Lung (tissue), 11 donors: ENCODE measurements at regions not wholly inside any gene's neighbourhood (a gene's known extent, or its start where the extent isn't known, plus 50 kb on each side); places are given as distances from the start of the nearest gene placed in this dataset.

ENCODE experiments used
- ATAC-seq: fragments of 200-7000 bp; cut with Tn5 transposase; one replicate; pipeline ENCODE4 v1.9.1; 2020; ENCODE audit warnings: moderate number of reproducible peaks; ENCODE audit not compliant: insufficient read depth, low FRiP score
- DNase-seq, 3 donors: peaks; one replicate each; pipeline ENCODE4 v3.0.0-alpha.2; 2013 to 2017
- H3K27ac ChIP-seq, 2 donors: one replicate each; pipeline ENCODE4 v1.5.1; 2013; ENCODE audit warnings: mild to moderate bottlenecking in 2 of 2, moderate library complexity in 2 of 2, control low read depth in 1 of 2, inconsistent platforms in 1 of 2, low read depth in 1 of 2, low read length in 1 of 2
- H3K27me3 ChIP-seq, 3 donors: one replicate each; pipeline ENCODE4 v1.5.1; 2013; ENCODE audit warnings: low read length in 2 of 3; ENCODE audit not compliant: control insufficient read depth in 3 of 3, insufficient read depth in 3 of 3
- H3K36me3 ChIP-seq, 4 donors: one replicate each; pipeline ENCODE4 v1.5.1; 2013; ENCODE audit warnings: low read length in 4 of 4, mild to moderate bottlenecking in 1 of 4, moderate library complexity in 1 of 4; ENCODE audit not compliant: control insufficient read depth in 4 of 4, insufficient read depth in 4 of 4
- H3K4me1 ChIP-seq, 5 donors: one replicate each; pipeline ENCODE4 v1.5.1; 2013; ENCODE audit warnings: low read length in 5 of 5, mild to moderate bottlenecking in 2 of 5, moderate library complexity in 1 of 5; ENCODE audit not compliant: control insufficient read depth in 5 of 5, insufficient read depth in 5 of 5
- H3K4me3 ChIP-seq: one replicate; pipeline ENCODE4 v1.5.1; 2013; ENCODE audit warnings: mild to moderate bottlenecking, control low read depth, moderate library complexity
- H3K9ac ChIP-seq, 2 donors: one replicate each; pipeline ENCODE4 v1.5.1; 2013; ENCODE audit warnings: low read length in 2 of 2, control low read depth in 1 of 2; ENCODE audit not compliant: insufficient read depth in 1 of 2
- H3K9me3 ChIP-seq, 4 donors: one replicate each; pipeline ENCODE4 v1.5.1; 2013; ENCODE audit warnings: low read length in 3 of 4, mild to moderate bottlenecking in 1 of 4, moderate library complexity in 1 of 4; ENCODE audit not compliant: control insufficient read depth in 4 of 4, insufficient read depth in 3 of 4
- CTCF ChIP-seq: IDR thresholded peaks from 2 replicates; pipeline ENCODE4 v1.5.1; 2012; ENCODE audit warnings: mild to moderate bottlenecking; ENCODE audit errors: control extremely low read depth, extremely low read depth
- WGBS, 2 donors: extraction: QIAGEN DNeasy Blood & Tissue Kit; methylation state at CpG; one replicate each; pipeline ENCODE4 v1.1.7; 2013; 5-methylcytosine and 5-hydroxymethylcytosine counted together
- donor health status: control.
- donor health status: control.
- donor health status: Bipolar disorder and iron deficiency.
- donor health status: healthy.
- donor health status: DM: yes; HTN: yes; CAD: no.

- DNase-seq (no peak), ATAC-seq (no peak)
- Histone ChIP-seq H3K36me3 (no peaks in the 10 kb centered on the region), H3K9me3 (no peaks in the 10 kb centered on the region), H3K27ac (no peak overlapping the region), H3K27me3 (no peaks in the 10 kb centered on the region), H3K4me1 (no peaks in the 10 kb centered on the region), H3K4me3 (no peak overlapping the region), H3K9ac (no peak overlapping the region)
- 79 to 86% methylated on average over 1 of the region's 1 CpG for WGBS, 2 donors
- no peak for TF ChIP-seq CTCF
Measured at GRCh38 chr12:87234898-87235297, 794.3 kb downstream of the C12orf50 start.

- Histone ChIP-seq H3K36me3 (no peaks in the 10 kb centered on the region), H3K9ac (no peak overlapping the region), H3K9me3 (no peaks in the 10 kb centered on the region), H3K4me1 (no peaks in the 10 kb centered on the region), H3K27me3 (no peaks in the 10 kb centered on the region), H3K4me3 (no peak overlapping the region), H3K27ac (no peak overlapping the region)
- WGBS, 2 donors: 77 to 87% methylated on average over 1 of the region's 1 CpG
- TF ChIP-seq CTCF: no peak
- DNase-seq (peak in 1 of 3 donors; percentile 24), ATAC-seq (no peak)
Measured at GRCh38 chr12:87233671-87234070, 795.5 kb downstream of the C12orf50 start.

GRCh38 chr12:87231818-87232217 lies 797.4 kb downstream of the C12orf50 start:
- 72 to 80% methylated on average over 1 of the region's 1 CpG for WGBS, 2 donors
- no peak overlapping the region for H3K27ac ChIP-seq
- H3K9ac ChIP-seq: no peak overlapping the region
- no peaks in the 10 kb centered on the region for H3K27me3 ChIP-seq
- no peaks in the 10 kb centered on the region for H3K4me1 ChIP-seq
- no peak for DNase-seq
- ATAC-seq: no peak
- no peak for TF ChIP-seq CTCF
- H3K36me3 ChIP-seq: no peaks in the 10 kb centered on the region
- no peaks in the 10 kb centered on the region for H3K9me3 ChIP-seq
- no peak overlapping the region for H3K4me3 ChIP-seq

- Histone ChIP-seq H3K9me3 (no peaks in the 10 kb centered on the region), H3K4me3 (no peak overlapping the region), H3K27me3 (no peaks in the 10 kb centered on the region), H3K9ac (no peak overlapping the region), H3K4me1 (no peaks in the 10 kb centered on the region), H3K36me3 (no peaks in the 10 kb centered on the region), H3K27ac (no peak overlapping the region)
- ATAC-seq: no peak
- no peak for DNase-seq
- WGBS, 2 donors: 63 to 72% methylated on average over 2 of the region's 2 CpGs
- no peak for TF ChIP-seq CTCF
Measured at GRCh38 chr12:87230441-87230840, 798.8 kb downstream of the C12orf50 start.
